CD4-positive, alpha-beta T cell treated with Interleukin-15 for 4 hours (primary cell): ENCODE measurements at regions not wholly inside any gene's neighbourhood (a gene's known extent, or its start where the extent isn't known, plus 50 kb on each side); places are given as distances from the start of the nearest gene placed in this dataset.

ENCODE experiments used
- DNase-seq: peaks from one replicate; pipeline ENCODE4 v3.0.0-alpha.2; 2020; ENCODE audit warnings: low spot score

DNA sequence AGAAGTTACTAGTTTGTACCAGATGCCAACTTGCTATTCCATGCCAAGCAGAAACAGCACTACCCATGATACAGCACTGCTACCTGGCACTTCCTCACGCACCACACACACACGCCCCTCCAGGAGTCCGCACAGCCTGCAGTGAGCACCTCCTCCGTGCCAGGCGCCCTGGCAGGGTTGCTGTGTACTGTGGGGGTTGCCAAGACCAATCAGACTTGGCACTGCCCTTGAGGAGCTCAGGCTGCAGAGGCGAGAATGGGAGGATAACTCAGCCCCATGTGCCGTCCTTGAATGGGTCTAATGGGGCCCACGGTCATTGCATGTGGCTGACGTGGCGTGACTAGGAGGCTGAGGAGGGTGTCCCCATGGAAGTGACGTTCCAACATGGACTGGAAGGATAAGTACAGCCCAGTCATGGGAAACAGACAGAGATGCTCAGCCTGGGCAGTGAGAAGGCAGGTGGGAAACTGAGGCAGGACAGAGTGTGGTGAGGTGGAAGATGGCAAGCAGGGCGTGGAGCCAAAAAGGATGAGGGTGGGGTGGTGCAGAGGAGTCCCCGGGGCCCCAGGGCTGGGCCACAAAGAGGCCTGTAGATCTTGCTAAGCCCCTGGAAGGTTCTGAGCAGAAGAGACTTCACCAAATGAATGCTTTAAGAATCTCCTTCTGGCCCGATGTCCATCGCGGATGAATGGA lies 65.3 kb upstream of the C14orf180 start:
- DNase-seq: no peak

DNA sequence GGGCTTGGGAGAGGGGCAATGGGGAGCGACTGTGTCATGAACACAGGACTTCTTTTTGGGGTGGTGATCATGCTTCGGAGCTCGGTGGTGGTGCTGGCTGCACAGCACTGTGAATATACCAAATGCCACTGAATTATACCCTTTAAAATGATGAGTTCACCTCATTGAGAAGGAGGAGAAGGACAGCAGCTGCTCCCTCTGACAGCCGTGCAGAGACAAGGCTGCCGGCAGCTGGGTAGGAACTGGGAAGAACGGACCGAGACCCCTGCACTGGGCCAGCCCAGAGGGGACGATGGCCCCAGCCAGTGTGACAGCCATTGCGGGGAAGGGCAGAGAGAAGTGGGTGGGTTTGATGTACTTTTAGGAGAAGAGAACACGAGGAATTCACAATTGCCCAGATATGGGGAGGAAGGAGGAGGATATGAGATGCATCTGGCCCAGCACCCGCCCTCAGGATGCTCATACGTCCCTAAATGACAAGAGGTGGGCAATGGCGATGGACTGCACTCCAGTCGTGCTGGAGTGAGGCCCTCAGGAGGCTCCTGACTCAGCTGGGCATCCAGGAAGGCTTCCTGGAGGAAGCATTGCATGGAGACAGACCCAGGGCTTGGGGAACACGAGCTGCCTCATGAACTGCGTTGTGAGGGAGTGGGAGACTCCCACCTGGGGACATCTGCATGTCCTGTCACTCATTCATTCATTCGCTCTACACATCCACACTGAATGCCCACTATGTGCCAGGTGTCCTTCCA lies 64.3 kb upstream of the C14orf180 start:
- DNase-seq: no peak

- no peak for DNase-seq
Observed at GRCh38 chr14:104515811-104516780, 63.5 kb upstream of the C14orf180 start.

DNA sequence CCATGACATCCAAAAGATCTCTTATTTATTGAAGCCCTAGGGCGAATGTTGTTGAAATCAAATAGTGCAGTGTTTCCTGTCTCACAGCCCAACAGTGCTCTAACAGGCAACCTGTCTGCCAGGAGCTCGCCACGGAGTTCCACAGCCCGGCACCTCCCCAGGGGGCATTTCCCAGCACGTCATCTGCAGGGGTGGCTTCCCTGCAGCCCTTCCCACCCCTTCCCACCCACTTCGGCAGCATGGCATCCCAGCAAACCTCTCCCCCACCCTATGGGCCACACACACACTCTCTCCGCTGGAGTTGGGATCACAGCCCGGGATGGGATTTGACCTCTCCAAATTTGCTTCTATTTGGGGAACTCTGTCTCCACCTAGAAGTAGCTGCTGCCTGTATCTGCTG lies 62.7 kb upstream of the C14orf180 start:
- DNase-seq: no peak

- DNase-seq: no peak
Observed at GRCh38 chr14:104517426-104517825, 62.1 kb upstream of the C14orf180 start.

DNA sequence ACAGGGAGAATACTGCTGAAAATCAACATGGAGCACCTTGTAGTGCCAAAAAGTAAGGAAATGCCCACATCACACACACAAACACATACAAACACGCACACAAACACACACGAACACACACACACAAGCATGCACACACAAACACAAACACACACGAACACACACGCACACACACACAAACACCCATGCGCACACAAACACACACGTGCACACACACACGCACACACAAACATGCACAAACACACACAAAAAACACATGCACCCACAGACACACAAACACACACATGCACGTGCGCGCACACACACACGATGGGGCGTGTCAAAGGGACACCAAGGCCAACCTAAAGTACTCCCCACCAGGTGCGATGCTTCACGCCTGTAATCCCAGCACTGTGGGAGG lies 61.7 kb upstream of the C14orf180 start:
- no peak for DNase-seq

DNA sequence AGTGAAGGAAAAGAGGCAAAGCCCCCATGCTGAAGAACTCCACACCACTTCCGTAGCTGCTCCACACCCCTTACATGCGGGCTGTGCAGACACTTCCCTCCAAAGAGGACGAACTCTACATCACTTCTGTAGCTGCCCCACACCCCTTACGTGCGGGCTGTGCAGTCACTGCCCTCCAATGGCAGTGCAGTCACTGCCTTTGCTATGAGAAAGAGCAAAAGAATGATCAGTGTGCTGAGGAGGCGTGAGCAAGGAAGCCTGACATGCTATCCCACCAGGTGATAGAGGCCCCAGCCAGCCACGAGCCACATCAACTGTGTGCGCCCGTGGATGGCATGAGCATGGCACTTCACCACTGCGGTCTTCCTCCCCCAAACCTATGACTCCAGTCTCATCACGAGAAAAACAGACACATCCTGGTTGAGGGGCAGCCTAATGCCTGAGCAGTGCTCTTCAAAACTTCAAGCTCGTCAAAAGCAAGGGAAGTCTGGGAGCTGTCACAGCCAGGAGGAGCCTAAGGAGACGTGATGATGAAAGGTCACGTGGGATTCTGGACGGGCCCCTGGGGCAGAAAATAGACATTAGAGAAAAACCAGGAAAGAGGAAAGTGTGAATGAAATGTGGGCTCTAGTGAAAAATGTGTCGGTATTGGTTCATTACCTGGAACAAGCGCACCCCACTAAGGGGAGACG lies 60.8 kb upstream of the C14orf180 start:
- no peak for DNase-seq

DNA sequence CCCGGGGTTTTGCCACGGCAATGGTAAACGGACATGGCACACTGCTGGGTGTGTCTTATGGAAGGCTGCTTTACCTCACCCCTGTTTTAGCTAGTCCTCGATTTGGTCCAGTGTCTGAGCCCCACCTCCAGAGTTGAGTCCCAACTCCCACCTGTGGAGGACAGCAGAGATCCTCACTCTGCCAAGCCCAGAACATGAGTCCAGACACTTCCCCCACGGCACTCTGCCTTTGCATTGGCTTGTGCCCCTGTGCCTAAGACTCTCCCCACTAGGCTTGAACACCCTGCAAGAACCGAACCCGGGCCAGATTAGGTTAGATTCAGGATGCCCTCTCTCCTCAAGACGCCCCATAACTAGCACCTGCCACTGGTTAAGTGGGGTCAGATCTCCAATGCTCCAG lies 59.8 kb upstream of the C14orf180 start:
- no peak for DNase-seq

DNA sequence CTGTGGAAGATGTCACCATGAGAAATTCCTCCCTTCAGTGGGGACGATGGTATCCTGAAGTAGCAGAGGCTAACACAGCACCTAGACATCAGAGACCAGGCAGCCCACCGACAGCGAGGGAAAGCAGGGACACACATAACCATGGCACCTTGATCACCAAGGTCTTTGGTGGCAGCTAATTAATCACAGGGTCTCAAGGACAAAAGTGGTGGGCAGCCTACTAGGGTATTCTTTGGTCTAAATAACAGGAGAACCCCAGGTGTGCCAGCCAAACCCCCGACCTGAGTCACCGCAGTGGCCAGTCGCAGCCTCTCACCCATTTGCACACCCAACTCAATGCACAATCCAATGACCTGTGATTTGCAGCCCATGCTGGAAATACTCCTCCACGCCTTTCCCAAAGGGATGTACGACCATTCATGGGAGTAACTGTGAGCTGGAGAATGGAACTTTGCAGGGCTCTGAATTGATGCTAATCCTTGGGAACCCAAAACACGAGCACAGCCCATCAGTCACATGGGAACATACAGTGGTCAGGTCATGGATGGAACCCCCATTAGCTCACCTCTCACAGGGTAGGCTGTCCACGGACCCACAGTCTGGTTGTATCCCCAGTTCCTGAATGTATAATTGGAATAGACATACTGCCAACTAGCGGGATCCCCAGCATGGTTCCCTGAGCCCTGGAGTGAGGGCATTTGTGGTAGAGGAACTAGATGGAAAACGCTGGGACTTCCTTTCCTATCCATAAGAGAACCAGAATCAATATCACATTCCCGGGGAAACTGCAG lies 58.7 kb upstream of the C14orf180 start:
- no peak for DNase-seq

- no peak for DNase-seq
Observed at GRCh38 chr14:104521816-104522745, 57.5 kb upstream of the C14orf180 start.

DNA sequence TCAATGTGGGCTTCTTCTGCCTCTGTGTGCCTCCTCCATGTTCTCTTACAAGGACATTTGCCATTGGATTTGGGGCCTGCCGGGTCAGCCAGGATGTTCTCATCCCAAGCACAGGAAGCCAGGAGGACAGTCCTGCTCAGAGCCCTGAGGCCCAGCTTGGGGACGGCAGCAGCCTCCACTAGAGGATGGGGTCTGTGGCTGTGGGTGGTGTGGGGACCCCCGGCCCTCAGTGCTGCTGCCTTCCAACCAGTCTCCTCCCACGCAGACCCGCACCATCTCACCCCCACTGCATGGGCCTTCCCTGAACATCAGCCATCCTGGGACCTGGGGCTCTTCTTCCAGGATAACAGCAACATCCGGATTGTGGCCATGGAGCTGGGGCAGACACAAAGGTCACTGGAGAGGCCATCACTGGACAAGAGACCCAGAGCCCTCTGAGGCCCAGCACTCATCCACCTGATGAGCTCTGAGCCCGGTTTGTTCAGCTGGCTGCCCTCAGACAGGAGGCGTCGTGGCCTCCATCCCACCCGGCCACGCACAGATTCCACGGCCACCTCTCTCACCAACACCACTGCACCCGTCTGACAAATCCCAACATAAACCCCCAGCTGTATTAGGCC lies 56.5 kb upstream of the C14orf180 start:
- no peak for DNase-seq

DNA sequence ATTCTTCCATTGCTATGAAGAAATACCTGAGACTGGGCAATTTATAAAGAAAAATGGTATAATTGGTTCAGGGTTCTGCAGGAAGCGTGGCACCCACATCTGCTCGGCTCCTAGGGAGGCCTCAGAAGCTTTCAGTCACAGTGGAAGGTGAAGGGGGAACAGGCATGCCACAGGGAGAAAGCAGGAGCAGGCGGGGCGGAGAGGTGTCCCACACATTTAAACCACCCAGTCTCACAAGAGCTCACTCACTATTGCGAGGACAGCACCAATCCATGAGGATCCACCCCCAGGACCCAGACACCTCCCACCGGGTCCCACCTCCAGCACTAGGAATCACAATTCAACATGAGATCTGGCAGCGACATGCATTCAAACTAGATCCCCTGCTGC lies 56.0 kb upstream of the C14orf180 start:
- DNase-seq: no peak

DNA sequence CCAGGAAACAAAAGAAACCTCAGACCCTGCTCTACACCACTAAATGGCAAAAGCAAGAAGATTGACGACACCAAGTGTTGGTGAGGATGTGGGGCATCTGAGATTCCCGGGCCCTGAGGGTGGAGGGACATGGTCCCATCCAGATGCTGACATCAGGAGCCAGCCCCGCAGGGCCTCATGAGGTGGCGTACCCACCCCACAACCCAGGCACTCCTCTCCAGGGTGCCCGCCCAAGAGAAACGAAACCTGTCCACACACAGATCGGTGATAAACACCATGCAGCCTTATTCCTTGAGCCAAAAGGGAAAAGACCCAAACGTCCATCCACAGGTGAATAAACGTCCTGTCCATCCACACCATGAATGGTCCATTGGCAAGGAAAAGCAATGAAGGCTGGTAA lies 54.8 kb upstream of the C14orf180 start:
- no peak for DNase-seq

DNA sequence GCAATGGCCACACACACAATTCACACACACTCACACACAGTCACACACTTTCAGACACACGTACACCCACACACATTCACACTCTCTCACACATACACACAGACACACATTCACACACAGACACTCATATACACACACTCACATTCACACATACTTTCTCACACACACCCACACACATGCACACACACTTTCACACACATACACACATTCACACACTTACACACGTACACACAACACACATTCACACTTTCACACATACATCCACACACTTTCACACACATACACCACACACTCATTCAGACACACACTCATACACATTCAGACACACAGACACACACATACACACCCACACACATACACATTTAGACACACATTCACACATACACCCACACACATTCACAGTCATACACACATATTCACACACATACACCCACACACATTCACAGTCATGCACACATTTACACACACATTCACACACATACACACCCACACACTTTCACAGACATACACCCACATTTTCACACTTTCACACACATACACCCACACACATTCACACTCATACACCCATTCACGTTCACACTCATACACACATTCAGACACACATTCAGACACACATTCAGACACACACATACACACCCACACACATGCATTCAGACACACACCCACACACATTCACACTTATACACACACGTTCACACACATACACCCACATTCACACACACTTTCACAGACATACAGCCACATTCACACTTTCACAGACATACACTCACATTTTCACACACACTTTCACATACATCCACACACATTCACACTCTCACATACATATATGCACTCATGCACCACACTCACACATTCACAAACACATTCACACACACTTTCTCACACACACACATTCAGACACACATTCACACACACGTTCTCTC lies 52.6 kb upstream of the C14orf180 start:
- no peak for DNase-seq

- DNase-seq: no peak
Observed at GRCh38 chr14:104527857-104528459, 51.6 kb upstream of the C14orf180 start.

DNA sequence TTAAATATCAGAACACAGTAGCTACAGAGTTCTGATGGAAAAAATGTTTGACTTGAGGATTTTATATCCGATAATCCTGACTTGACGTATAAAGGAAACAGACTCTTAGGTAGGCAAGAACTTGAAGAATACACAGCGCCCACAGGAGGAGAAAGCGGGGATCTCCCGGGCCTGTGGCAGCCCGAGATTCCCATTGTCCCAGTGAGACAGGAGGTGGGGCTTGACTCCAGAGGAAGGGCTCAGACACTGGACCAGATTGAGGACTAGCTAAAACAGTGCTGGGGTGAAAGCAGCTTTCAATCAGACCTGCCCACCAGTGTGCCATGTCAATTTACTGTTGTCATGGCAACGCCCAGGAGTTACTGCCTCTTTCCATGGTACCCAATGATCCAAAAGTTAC lies 51.1 kb upstream of the C14orf180 start:
- DNase-seq: no peak
